ENCODE measurements at regions not wholly inside any gene's neighbourhood (a gene's known extent, or its start where the extent isn't known, plus 50 kb on each side); places are given as distances from the start of the nearest gene placed in this dataset.

DNA sequence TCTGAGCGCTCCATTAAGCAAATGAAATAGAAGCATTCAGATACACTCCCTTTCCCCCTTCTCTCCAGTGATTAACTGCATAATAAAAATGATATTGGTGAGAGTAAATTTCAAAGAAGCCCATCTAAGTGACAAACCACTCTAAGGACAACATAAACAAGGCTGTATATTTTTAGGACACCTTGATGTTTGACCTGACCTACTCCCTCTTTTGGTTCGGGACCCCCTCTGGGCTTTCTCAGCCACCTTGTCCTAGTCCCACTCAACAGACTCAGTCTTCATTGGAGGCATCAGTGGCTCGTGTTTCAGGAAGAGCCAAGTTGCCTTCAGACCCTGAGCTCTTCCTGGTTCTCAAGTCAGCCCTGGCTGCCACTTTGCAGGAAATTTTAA is 182.3 kb upstream of the NCAM1 start:
- ATAC-seq = no peak
- POLR2A ChIA-PET = no interaction called here
- Mint-ChIP-seq H3K4me3 (no peak overlapping the region), H3K9me3 (no peaks in the 10 kb centered on the region), H3K4me1 (ENCODE audit: low read depth) (no peaks in the 10 kb centered on the region), H3K27ac (no peak overlapping the region), H3K36me3 (ENCODE audit: low read depth) (no peaks in the 10 kb centered on the region), H3K27me3 (no peaks in the 10 kb centered on the region)
- intact Hi-C loops (cut with micrococcal nuclease) = no loop called here
- TF ChIP-seq, protein P1, sequence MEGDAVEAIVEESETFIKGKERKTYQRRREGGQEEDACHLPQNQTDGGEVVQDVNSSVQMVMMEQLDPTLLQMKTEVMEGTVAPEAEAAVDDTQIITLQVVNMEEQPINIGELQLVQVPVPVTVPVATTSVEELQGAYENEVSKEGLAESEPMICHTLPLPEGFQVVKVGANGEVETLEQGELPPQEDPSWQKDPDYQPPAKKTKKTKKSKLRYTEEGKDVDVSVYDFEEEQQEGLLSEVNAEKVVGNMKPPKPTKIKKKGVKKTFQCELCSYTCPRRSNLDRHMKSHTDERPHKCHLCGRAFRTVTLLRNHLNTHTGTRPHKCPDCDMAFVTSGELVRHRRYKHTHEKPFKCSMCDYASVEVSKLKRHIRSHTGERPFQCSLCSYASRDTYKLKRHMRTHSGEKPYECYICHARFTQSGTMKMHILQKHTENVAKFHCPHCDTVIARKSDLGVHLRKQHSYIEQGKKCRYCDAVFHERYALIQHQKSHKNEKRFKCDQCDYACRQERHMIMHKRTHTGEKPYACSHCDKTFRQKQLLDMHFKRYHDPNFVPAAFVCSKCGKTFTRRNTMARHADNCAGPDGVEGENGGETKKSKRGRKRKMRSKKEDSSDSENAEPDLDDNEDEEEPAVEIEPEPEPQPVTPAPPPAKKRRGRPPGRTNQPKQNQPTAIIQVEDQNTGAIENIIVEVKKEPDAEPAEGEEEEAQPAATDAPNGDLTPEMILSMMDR (IDR thresholded peaks at IDR 0.05) = no peak
- no peak for DNase-seq
- CTCF ChIA-PET = interaction anchor here (1.9 kb wide), 1 partner anchor 511 kb away, joined by 3 read pairs; no protein-coding TSS in a partner anchor

DNA sequence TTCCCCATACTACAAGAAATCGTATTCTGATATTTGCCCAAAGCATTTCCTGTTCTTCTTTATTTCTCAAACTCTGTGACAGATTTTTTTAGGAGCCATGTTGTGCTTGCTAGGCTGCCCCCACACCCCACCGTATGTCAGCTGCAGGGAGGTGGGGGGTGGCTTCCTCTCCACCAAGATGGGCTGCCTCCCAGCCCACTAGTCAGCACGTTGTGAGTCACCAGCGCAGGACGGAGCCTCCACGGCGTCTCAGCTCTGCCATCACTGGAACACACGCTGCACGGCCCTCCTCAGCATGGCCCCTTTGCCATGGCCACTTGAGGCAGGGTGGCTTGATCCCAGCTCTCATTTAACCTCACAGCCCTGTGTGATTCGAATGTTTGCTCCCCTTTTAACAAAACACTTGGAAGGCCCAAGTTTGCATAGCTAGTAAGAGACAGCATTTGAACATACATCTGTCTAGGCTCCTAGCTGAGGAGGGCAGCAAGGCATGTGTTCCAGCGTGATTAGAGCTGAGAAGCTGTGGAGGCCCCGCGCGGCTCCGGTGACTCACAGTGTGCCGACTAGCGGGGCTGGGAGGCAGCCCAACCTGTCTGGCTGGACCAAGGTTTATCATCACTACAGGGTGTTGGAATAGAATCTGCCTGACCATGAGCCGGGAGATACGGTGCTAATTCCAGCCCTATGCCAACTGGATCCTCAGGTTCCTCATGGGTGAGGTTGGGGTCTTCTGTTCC is 180.7 kb upstream of the NCAM1 start:
- no peaks in the 10 kb centered on the region for H3K4me1 Mint-ChIP-seq (ENCODE audit: low read depth)
- H3K9me3 Mint-ChIP-seq = no peaks in the 10 kb centered on the region
- no peaks in the 10 kb centered on the region for H3K36me3 Mint-ChIP-seq (ENCODE audit: low read depth)
- no peak for DNase-seq
- intact Hi-C loops (cut with micrococcal nuclease) = no loop called here
- POLR2A ChIA-PET = no interaction called here
- CTCF ChIA-PET = no interaction called here
- no peak overlapping the region for H3K4me3 Mint-ChIP-seq
- TF ChIP-seq, protein P1 (IDR thresholded peaks at IDR 0.05) = no peak
- H3K27me3 Mint-ChIP-seq = no peaks in the 10 kb centered on the region
- no peak for ATAC-seq
- no peak overlapping the region for H3K27ac Mint-ChIP-seq

DNA sequence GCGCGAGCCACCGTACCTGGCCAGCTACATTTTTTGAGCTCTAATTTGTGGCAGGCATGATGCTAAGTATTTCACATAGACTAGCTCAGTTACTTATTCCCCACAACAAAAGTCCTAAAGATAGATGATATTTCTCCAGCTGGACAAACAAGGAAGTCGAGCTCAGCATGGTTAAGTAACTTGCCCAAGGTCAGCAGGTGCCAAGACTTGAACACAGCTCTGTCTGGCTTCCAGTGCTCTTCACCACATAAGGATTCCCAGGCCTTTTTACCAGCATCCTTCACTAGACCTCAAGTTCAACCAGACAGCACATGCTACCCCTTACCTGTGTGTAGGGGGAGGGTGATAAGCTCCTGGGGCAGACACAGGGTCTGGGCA is 177.3 kb upstream of the NCAM1 start:
- no peak for DNase-seq
- Mint-ChIP-seq H3K4me3 (no peak overlapping the region), H3K27me3 (peaks cover 2% of the 10 kb centered on the region), H3K27ac (no peak overlapping the region), H3K36me3 (ENCODE audit: low read depth) (no peaks in the 10 kb centered on the region), H3K4me1 (ENCODE audit: low read depth) (no peaks in the 10 kb centered on the region), H3K9me3 (no peaks in the 10 kb centered on the region)
- intact Hi-C loops (cut with micrococcal nuclease) = no loop called here
- ChIA-PET POLR2A (no interaction called here), CTCF (no interaction called here)
- TF ChIP-seq, protein P1 (IDR thresholded peaks at IDR 0.05) = no peak
- ATAC-seq = no peak

DNA sequence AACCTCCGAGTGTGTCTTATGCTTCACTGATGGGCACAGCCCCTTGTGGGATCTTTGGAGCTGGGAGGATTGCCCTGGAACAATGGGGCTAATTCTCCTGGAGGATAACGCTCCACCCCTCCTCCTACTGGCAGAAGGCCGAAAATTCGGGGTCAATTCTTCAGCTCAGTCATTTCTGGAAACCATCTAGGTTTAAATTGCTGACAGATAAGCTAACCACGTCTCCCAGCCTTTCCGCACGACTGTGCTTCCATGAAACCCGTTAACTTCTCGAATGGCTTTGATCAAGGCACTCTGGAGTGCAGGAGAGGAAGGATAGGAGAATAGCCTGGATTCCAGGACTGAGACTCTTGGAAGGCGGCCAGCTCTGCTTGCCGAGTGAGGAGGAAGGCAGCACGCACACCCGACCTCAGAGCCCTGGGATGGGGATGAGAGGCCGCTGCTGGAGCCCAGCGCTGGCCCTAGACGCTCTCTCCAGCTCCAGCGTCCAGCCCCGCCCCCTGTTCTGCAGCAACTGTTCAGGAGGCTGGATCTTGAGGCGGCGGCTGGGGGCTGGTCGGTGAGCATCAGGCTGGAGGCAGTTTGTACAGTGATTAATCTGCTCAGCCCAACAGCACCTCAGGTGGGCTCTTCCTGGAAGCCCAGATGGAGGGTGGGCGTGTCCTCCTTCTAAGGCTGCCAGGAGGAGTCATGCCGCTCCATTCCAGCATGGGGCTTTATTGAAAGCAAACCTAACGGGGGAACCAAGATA is 176.7 kb upstream of the NCAM1 start:
- Mint-ChIP-seq H3K27ac (no peak overlapping the region), H3K27me3 (peaks cover 2% of the 10 kb centered on the region), H3K9me3 (no peaks in the 10 kb centered on the region), H3K4me1 (ENCODE audit: low read depth) (no peaks in the 10 kb centered on the region), H3K36me3 (ENCODE audit: low read depth) (no peaks in the 10 kb centered on the region), H3K4me3 (no peak overlapping the region)
- intact Hi-C loops (cut with micrococcal nuclease) = no loop called here
- ATAC-seq (no peak), DNase-seq (no peak)
- POLR2A ChIA-PET = no interaction called here
- CTCF ChIA-PET = no interaction called here
- TF ChIP-seq, protein P1 (IDR thresholded peaks at IDR 0.05) = no peak

DNA sequence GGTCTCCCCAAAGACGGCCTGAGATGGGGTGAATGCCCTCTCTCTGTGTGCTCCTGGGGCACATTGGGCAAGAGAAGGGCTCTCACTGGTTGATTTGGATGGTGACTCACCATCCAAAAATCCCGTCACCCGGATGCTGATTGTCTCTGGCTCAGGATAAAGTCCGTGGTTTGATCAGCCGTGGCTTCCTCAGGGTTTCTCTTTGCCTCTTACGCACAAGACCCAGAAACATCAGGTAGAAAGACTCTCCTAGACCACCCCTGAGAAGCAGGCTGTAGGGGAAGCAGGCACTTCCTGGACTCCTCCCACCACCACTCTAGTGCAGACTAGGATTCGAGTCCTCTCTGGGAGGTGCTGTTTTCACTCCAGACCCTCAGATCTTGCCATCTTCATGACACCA is 176.1 kb upstream of the NCAM1 start:
- Mint-ChIP-seq H3K4me1 (ENCODE audit: low read depth) (no peaks in the 10 kb centered on the region), H3K4me3 (no peak overlapping the region), H3K27ac (no peak overlapping the region), H3K9me3 (no peaks in the 10 kb centered on the region), H3K27me3 (peaks cover 2% of the 10 kb centered on the region), H3K36me3 (ENCODE audit: low read depth) (no peaks in the 10 kb centered on the region)
- intact Hi-C loops (cut with micrococcal nuclease) = no loop called here
- ChIA-PET CTCF (no interaction called here), POLR2A (no interaction called here)
- TF ChIP-seq, protein P1 (IDR thresholded peaks at IDR 0.05) = no peak
- ATAC-seq (no peak), DNase-seq (no peak)

Data from activated CD8-positive, alpha-beta T cell treated with anti-CD3 and anti-CD28 coated beads for 36 hours (primary cell).